Left ventricle myocardium inferior (tissue), 1 donor: ENCODE measurements at regions not wholly inside any gene's neighbourhood (a gene's known extent, or its start where the extent isn't known, plus 50 kb on each side); places are given as distances from the start of the nearest gene placed in this dataset.

Experiments used
- DNase-seq: peaks from one replicate; pipeline ENCODE4 v3.0.0-alpha.2; 2020
- H3K27ac ChIP-seq: fragments of 200-600 bp; replicated peaks from 2 replicates; pipeline ENCODE4 v1.8.0; 2021
- H3K27me3 ChIP-seq: fragments of 200-600 bp; 2 replicates; pipeline ENCODE4 v1.8.0; 2021; ENCODE audit warnings: low read depth
- H3K36me3 ChIP-seq: fragments of 200-600 bp; 2 replicates; pipeline ENCODE4 v1.8.0; 2021
- H3K4me1 ChIP-seq: fragments of 200-600 bp; 2 replicates; pipeline ENCODE4 v1.8.0; 2021
- H3K4me3 ChIP-seq: fragments of 200-600 bp; 2 replicates; pipeline ENCODE4 v1.8.0; 2021; ENCODE audit warnings: mild to moderate bottlenecking, moderate library complexity
- H3K9me3 ChIP-seq: fragments of 200-600 bp; replicated peaks from 2 replicates; pipeline ENCODE4 v1.8.0; 2021
- intact Hi-C: fragments of 100-400 bp; cut with micrococcal nuclease; formaldehyde crosslinking; loops from one replicate; pipeline ENCODE4 v1.11.0; 2022
- TF ChIP-seq, protein P1 (sequence below): fragments of 200-600 bp; IDR thresholded peaks from 2 replicates; pipeline ENCODE4 v1.8.0; 2021; ENCODE audit warnings: antibody characterized with exemption, mild to moderate bottlenecking, borderline replicate concordance
- donor health status: DM: no; HTN: yes; CAD: no; lungs with severe emphysema.

DNA sequence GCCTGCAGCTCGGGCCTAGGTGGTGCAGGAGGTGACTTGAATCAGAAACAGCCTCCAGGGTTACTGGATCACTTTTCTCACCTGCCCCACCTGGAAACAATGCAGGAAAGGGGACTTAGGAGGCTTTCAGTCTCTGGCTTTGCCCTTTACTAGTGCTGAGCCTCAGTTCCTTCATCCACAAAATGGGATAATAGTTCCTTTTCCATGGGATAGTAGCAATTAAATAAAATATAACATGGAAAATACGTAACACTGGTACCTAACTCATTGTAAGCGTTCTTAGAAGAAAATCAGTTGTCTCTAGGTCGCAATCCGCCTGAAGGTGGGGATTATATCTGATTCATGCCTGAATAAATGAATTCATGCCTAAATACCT lies 91.4 kb upstream of the CALM2 start:
- Histone ChIP-seq H3K4me3 (no peak overlapping the region), H3K9me3 (no peaks in the 10 kb centered on the region), H3K27me3 (no peaks in the 10 kb centered on the region), H3K4me1 (peaks cover 34% of the 10 kb centered on the region), H3K36me3 (no peaks in the 10 kb centered on the region), H3K27ac (no peak overlapping the region)
- TF ChIP-seq, protein P1, sequence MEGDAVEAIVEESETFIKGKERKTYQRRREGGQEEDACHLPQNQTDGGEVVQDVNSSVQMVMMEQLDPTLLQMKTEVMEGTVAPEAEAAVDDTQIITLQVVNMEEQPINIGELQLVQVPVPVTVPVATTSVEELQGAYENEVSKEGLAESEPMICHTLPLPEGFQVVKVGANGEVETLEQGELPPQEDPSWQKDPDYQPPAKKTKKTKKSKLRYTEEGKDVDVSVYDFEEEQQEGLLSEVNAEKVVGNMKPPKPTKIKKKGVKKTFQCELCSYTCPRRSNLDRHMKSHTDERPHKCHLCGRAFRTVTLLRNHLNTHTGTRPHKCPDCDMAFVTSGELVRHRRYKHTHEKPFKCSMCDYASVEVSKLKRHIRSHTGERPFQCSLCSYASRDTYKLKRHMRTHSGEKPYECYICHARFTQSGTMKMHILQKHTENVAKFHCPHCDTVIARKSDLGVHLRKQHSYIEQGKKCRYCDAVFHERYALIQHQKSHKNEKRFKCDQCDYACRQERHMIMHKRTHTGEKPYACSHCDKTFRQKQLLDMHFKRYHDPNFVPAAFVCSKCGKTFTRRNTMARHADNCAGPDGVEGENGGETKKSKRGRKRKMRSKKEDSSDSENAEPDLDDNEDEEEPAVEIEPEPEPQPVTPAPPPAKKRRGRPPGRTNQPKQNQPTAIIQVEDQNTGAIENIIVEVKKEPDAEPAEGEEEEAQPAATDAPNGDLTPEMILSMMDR: no peak
- intact Hi-C loops: no loop called here
- no peak for DNase-seq

DNA sequence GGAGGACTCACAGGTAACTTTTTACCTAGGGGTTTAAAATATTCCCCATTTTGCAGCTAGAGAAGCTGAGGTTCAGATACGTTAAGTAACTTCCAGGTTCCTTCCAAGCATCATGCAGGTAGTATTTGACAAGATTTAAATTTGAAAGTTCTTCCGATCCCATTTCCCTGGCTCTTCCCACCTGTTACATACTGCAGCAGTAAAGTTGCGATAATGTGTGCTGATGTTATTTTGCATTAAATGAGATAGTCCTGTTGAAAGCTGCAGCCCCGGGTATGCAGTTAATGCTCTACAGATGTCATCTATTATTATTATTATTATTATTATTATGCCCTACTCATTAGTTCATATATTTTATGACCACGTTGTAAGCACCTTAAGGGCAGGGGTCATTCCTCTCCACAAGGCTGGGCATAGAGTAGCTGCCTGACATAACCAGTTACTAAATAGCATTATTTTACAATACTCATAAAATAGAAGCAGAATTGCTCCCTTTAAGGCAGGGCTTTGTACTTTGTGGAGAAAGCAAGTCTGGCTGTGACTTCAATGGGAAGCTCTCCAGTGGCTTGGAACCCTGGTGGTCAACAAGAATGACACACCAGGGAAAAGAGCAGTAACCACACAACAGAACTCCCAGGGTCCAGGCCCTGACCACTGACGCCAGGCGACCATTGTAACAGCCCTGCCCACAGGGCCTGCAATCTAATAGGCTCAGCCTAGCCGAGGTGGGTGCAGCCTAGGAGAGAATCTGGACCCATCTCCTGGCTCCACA lies 90.8 kb upstream of the CALM2 start:
- H3K9me3 ChIP-seq: no peaks in the 10 kb centered on the region
- no peak overlapping the region for H3K4me3 ChIP-seq
- no peak for DNase-seq
- peaks cover 29% of the 10 kb centered on the region for H3K4me1 ChIP-seq
- no peaks in the 10 kb centered on the region for H3K27me3 ChIP-seq
- H3K27ac ChIP-seq: no peak overlapping the region
- no peaks in the 10 kb centered on the region for H3K36me3 ChIP-seq
- intact Hi-C loops: no loop called here
- TF ChIP-seq, protein P1: no peak

DNA sequence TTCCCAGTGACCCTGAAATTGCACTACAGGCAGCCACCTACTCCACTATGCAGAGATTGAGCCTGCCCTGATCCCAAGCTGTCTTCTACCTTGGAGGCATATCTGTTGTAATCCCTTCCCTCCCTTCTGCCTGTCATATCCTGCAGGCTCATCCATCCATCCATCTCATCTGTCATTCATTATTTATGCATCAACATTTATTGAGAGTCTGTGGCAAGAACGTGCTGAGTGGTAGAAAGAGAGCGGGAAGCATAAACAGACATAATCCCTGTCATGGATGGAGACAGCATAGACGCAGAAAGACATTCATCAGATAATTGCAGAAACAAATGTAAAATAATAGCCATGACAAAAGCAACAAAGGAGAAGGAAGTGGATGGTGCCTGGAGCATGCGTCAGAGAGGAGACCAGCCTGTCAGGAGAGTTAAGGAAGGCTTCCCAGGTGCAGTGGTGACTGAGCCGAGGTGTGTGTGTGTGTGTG lies 89.5 kb upstream of the CALM2 start:
- Histone ChIP-seq H3K27me3 (no peaks in the 10 kb centered on the region), H3K4me1 (peaks cover 17% of the 10 kb centered on the region), H3K9me3 (no peaks in the 10 kb centered on the region), H3K4me3 (no peak overlapping the region), H3K36me3 (no peaks in the 10 kb centered on the region), H3K27ac (no peak overlapping the region)
- intact Hi-C loops: no loop called here
- TF ChIP-seq, protein P1: no peak
- no peak for DNase-seq

DNA sequence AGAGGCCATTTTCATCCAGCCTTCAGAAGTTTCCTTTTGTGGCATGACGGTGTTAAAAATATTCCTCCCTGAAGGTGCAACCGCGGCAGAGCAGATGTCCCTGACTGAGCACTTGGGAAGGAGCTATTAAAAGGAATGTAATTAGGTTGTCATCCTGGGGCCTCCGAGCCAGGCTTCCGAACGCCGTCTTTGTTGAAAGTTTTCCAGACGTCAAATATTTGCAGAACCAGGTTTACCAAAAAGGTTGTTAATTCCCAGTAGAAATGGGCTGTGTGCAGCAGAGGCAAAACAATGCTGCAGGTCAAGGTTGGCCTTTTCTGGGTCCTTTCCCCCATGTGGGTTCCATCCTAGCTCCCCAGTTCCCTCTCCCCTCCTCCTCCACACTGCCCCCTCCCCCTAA lies 88.8 kb upstream of the CALM2 start:
- no peak overlapping the region for H3K4me3 ChIP-seq
- H3K27me3 ChIP-seq: no peaks in the 10 kb centered on the region
- H3K9me3 ChIP-seq: no peaks in the 10 kb centered on the region
- DNase-seq: no peak
- H3K36me3 ChIP-seq: no peaks in the 10 kb centered on the region
- TF ChIP-seq, protein P1: no peak
- H3K27ac ChIP-seq: no peak overlapping the region
- H3K4me1 ChIP-seq: peaks cover 10% of the 10 kb centered on the region
- intact Hi-C loops: no loop called here

DNA sequence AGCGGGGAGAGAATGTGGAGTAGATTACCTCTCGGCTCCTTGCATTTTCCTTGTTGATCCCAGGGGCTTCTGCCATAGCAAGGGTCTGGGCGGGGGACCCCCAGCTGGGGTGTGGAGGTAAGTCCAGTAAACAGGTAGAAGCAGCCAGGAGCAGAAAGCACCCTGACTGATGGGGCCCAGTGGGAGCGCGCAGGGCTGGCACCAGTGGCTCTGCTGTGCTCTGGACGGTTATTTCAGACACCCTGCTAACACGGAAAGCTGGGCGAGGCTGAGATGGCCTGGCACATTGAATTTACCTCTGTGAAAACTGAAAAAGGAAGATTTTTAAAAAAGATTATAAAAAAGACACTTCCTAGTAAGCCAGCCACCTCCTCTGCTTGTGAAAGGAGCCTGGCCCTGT lies 88.4 kb upstream of the CALM2 start:
- no peak overlapping the region for H3K27ac ChIP-seq
- no peaks in the 10 kb centered on the region for H3K9me3 ChIP-seq
- H3K36me3 ChIP-seq: no peaks in the 10 kb centered on the region
- peaks cover 7% of the 10 kb centered on the region for H3K4me1 ChIP-seq
- DNase-seq: no peak
- H3K27me3 ChIP-seq: no peaks in the 10 kb centered on the region
- TF ChIP-seq, protein P1: no peak
- no peak overlapping the region for H3K4me3 ChIP-seq
- intact Hi-C loops: no loop called here
